ENCODE measurements at regions not wholly inside any gene's neighbourhood (a gene's known extent, or its start where the extent isn't known, plus 50 kb on each side); places are given as distances from the start of the nearest gene placed in this dataset.
"Not testable (repeated sequence)": the region's sequence is repeated elsewhere in the genome, so short reads cannot be mapped to it uniquely, and the experiment has no call there.

- Histone ChIP-seq H3K4me3 (ENCODE audit: low read length) (no peak overlapping the region), H3K36me3 (ENCODE audit: insufficient read depth, low read length) (no peaks in the 10 kb centered on the region), H3K27me3 (ENCODE audit: control insufficient read depth, insufficient read depth, low read length) (peaks cover 46% of the 10 kb centered on the region), H3K9me3 (replicated peaks; ENCODE audit: low read length) (no peaks in the 10 kb centered on the region), H3K9ac (ENCODE audit: low read depth, low read length) (no peak overlapping the region), H3K4me1 (ENCODE audit: control insufficient read depth, insufficient read depth, low read length) (peaks cover 5% of the 10 kb centered on the region), H3K4me2 (ENCODE audit: low read length) (no peak overlapping the region)
Observed at GRCh38 chr3:71926616-71927015, 141.7 kb upstream of the PROK2 start.

GRCh38 chr3:71926262-71926600 is 141.3 kb upstream of the PROK2 start:
- H3K36me3 ChIP-seq (ENCODE audit: insufficient read depth, low read length) = no peaks in the 10 kb centered on the region
- H3K4me2 ChIP-seq (ENCODE audit: low read length) = no peak overlapping the region
- H3K27me3 ChIP-seq (ENCODE audit: control insufficient read depth, insufficient read depth, low read length) = peaks cover 48% of the 10 kb centered on the region
- no peaks in the 10 kb centered on the region for H3K9me3 ChIP-seq (replicated peaks; ENCODE audit: low read length)
- H3K9ac ChIP-seq (ENCODE audit: low read depth, low read length) = no peak overlapping the region
- no peak overlapping the region for H3K4me3 ChIP-seq (ENCODE audit: low read length)
- peaks cover 5% of the 10 kb centered on the region for H3K4me1 ChIP-seq (ENCODE audit: control insufficient read depth, insufficient read depth, low read length)

GRCh38 chr3:71925511-71926261 is 140.7 kb upstream of the PROK2 start:
- not testable (repeated sequence) for H3K4me3 ChIP-seq (ENCODE audit: low read length); H3K4me1 ChIP-seq (ENCODE audit: control insufficient read depth, insufficient read depth, low read length); H3K9ac ChIP-seq (ENCODE audit: low read depth, low read length); H3K4me2 ChIP-seq (ENCODE audit: low read length); H3K9me3 ChIP-seq (replicated peaks; ENCODE audit: low read length); H3K36me3 ChIP-seq (ENCODE audit: insufficient read depth, low read length)
- H3K27me3 ChIP-seq (ENCODE audit: control insufficient read depth, insufficient read depth, low read length) = peaks cover 47% of the 10 kb centered on the region

- Histone ChIP-seq H3K4me3 (ENCODE audit: low read length) (no peak overlapping the region), H3K4me2 (ENCODE audit: low read length) (no peak overlapping the region), H3K9me3 (replicated peaks; ENCODE audit: low read length) (no peaks in the 10 kb centered on the region), H3K27me3 (ENCODE audit: control insufficient read depth, insufficient read depth, low read length) (peaks cover 56% of the 10 kb centered on the region), H3K9ac (ENCODE audit: low read depth, low read length) (no peak overlapping the region), H3K36me3 (ENCODE audit: insufficient read depth, low read length) (no peaks in the 10 kb centered on the region), H3K4me1 (ENCODE audit: control insufficient read depth, insufficient read depth, low read length) (no peaks in the 10 kb centered on the region)
Observed at GRCh38 chr3:71924721-71925120, 139.8 kb upstream of the PROK2 start.

- Histone ChIP-seq H3K4me3 (ENCODE audit: low read length) (no peak overlapping the region), H3K4me2 (ENCODE audit: low read length) (no peak overlapping the region), H3K4me1 (ENCODE audit: control insufficient read depth, insufficient read depth, low read length) (no peaks in the 10 kb centered on the region), H3K9ac (ENCODE audit: low read depth, low read length) (no peak overlapping the region), H3K36me3 (ENCODE audit: insufficient read depth, low read length) (no peaks in the 10 kb centered on the region), H3K27me3 (ENCODE audit: control insufficient read depth, insufficient read depth, low read length) (peaks cover 65% of the 10 kb centered on the region), H3K9me3 (replicated peaks; ENCODE audit: low read length) (no peaks in the 10 kb centered on the region)
Observed at GRCh38 chr3:71921036-71921435, 136.1 kb upstream of the PROK2 start.

GRCh38 chr3:71919572-71919971 is 134.6 kb upstream of the PROK2 start:
- H3K9ac ChIP-seq (ENCODE audit: low read depth, low read length) = no peak overlapping the region
- peaks cover 57% of the 10 kb centered on the region for H3K27me3 ChIP-seq (ENCODE audit: control insufficient read depth, insufficient read depth, low read length)
- no peak overlapping the region for H3K4me2 ChIP-seq (ENCODE audit: low read length)
- no peaks in the 10 kb centered on the region for H3K36me3 ChIP-seq (ENCODE audit: insufficient read depth, low read length)
- no peaks in the 10 kb centered on the region for H3K4me1 ChIP-seq (ENCODE audit: control insufficient read depth, insufficient read depth, low read length)
- H3K4me3 ChIP-seq (ENCODE audit: low read length) = no peak overlapping the region
- no peaks in the 10 kb centered on the region for H3K9me3 ChIP-seq (replicated peaks; ENCODE audit: low read length)

- no peaks in the 10 kb centered on the region for H3K4me1 ChIP-seq (ENCODE audit: control insufficient read depth, insufficient read depth, low read length)
- no peaks in the 10 kb centered on the region for H3K9me3 ChIP-seq (replicated peaks; ENCODE audit: low read length)
- peaks cover 45% of the 10 kb centered on the region for H3K27me3 ChIP-seq (ENCODE audit: control insufficient read depth, insufficient read depth, low read length)
- no peak overlapping the region for H3K4me3 ChIP-seq (ENCODE audit: low read length)
- no peaks in the 10 kb centered on the region for H3K36me3 ChIP-seq (ENCODE audit: insufficient read depth, low read length)
- no peak overlapping the region for H3K9ac ChIP-seq (ENCODE audit: low read depth, low read length)
- no peak overlapping the region for H3K4me2 ChIP-seq (ENCODE audit: low read length)
Observed at GRCh38 chr3:71917545-71917944, 132.6 kb upstream of the PROK2 start.

- no peak overlapping the region for H3K9ac ChIP-seq (ENCODE audit: low read depth, low read length)
Observed at GRCh38 chr3:71916747-71917369, 131.9 kb upstream of the PROK2 start.

GRCh38 chr3:71912839-71913495 is 128.0 kb upstream of the PROK2 start:
- no peaks in the 10 kb centered on the region for H3K36me3 ChIP-seq (ENCODE audit: insufficient read depth, low read length)
- no peak overlapping the region for H3K4me2 ChIP-seq (ENCODE audit: low read length)
- H3K27me3 ChIP-seq (ENCODE audit: control insufficient read depth, insufficient read depth, low read length) = peaks cover 38% of the 10 kb centered on the region
- H3K4me1 ChIP-seq (ENCODE audit: control insufficient read depth, insufficient read depth, low read length) = no peaks in the 10 kb centered on the region
- no peak overlapping the region for H3K4me3 ChIP-seq (ENCODE audit: low read length)
- H3K9ac ChIP-seq (ENCODE audit: low read depth, low read length) = no peak overlapping the region
- H3K9me3 ChIP-seq (replicated peaks; ENCODE audit: low read length) = no peaks in the 10 kb centered on the region

More at GRCh38 chr3:71916747-71917369, 131.9 kb upstream of the PROK2 start:
- H3K9me3 ChIP-seq (replicated peaks; ENCODE audit: low read length) = no peaks in the 10 kb centered on the region
- no peak overlapping the region for H3K4me2 ChIP-seq (ENCODE audit: low read length)
- H3K36me3 ChIP-seq (ENCODE audit: insufficient read depth, low read length) = no peaks in the 10 kb centered on the region
- no peak overlapping the region for H3K4me3 ChIP-seq (ENCODE audit: low read length)
- no peaks in the 10 kb centered on the region for H3K4me1 ChIP-seq (ENCODE audit: control insufficient read depth, insufficient read depth, low read length)
- H3K27me3 ChIP-seq (ENCODE audit: control insufficient read depth, insufficient read depth, low read length) = peaks cover 42% of the 10 kb centered on the region

- no peaks in the 10 kb centered on the region for H3K36me3 ChIP-seq (ENCODE audit: insufficient read depth, low read length)
- peaks cover 63% of the 10 kb centered on the region for H3K27me3 ChIP-seq (ENCODE audit: control insufficient read depth, insufficient read depth, low read length)
- no peaks in the 10 kb centered on the region for H3K4me1 ChIP-seq (ENCODE audit: control insufficient read depth, insufficient read depth, low read length)
- H3K9me3 ChIP-seq (replicated peaks; ENCODE audit: low read length) = no peaks in the 10 kb centered on the region
- no peak overlapping the region for H3K4me3 ChIP-seq (ENCODE audit: low read length)
- no peak overlapping the region for H3K4me2 ChIP-seq (ENCODE audit: low read length)
- no peak overlapping the region for H3K9ac ChIP-seq (ENCODE audit: low read depth, low read length)
Observed at GRCh38 chr3:71910108-71910507, 125.2 kb upstream of the PROK2 start.

GRCh38 chr3:71907996-71908395 is 123.0 kb upstream of the PROK2 start:
- H3K36me3 ChIP-seq (ENCODE audit: insufficient read depth, low read length) = no peaks in the 10 kb centered on the region
- no peaks in the 10 kb centered on the region for H3K9me3 ChIP-seq (replicated peaks; ENCODE audit: low read length)
- H3K4me1 ChIP-seq (ENCODE audit: control insufficient read depth, insufficient read depth, low read length) = no peaks in the 10 kb centered on the region
- H3K9ac ChIP-seq (ENCODE audit: low read depth, low read length) = no peak overlapping the region
- no peak overlapping the region for H3K4me3 ChIP-seq (ENCODE audit: low read length)
- H3K4me2 ChIP-seq (ENCODE audit: low read length) = no peak overlapping the region
- peaks cover 62% of the 10 kb centered on the region for H3K27me3 ChIP-seq (ENCODE audit: control insufficient read depth, insufficient read depth, low read length)
